AG08396 (cell line): ENCODE measurements at regions not wholly inside any gene's neighbourhood (a gene's known extent, or its start where the extent isn't known, plus 50 kb on each side); places are given as distances from the start of the nearest gene placed in this dataset.
"Not testable (repeated sequence)": the region's sequence is repeated elsewhere in the genome, so short reads cannot be mapped to it uniquely, and the experiment has no call there.

ENCODE experiments used
- DNase-seq: peaks from one replicate; pipeline ENCODE4 v3.0.0; 2012; ENCODE audit warnings: low spot score, mixed read lengths

DNA sequence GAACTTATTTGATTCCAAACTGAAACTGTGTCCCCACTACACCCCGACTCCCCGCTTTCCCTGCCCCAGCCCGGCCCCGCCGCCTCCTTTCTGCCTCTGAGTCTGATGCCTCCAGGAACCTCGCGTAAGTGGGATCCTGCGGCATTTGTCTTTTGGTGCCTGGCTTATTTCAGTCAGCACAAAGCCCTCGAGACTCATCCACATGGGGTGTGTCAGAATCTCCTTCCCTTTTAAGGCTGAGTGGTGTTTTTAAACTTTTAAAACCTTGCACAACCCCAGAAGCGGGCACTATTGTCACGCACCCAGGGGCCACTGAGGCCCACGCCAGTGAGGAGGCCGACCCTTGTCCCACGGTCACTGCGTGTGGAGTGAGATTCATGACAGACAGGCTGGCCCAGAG lies 206.9 kb downstream of the NPIPB11 start:
- DNase-seq: not testable (repeated sequence)

DNA sequence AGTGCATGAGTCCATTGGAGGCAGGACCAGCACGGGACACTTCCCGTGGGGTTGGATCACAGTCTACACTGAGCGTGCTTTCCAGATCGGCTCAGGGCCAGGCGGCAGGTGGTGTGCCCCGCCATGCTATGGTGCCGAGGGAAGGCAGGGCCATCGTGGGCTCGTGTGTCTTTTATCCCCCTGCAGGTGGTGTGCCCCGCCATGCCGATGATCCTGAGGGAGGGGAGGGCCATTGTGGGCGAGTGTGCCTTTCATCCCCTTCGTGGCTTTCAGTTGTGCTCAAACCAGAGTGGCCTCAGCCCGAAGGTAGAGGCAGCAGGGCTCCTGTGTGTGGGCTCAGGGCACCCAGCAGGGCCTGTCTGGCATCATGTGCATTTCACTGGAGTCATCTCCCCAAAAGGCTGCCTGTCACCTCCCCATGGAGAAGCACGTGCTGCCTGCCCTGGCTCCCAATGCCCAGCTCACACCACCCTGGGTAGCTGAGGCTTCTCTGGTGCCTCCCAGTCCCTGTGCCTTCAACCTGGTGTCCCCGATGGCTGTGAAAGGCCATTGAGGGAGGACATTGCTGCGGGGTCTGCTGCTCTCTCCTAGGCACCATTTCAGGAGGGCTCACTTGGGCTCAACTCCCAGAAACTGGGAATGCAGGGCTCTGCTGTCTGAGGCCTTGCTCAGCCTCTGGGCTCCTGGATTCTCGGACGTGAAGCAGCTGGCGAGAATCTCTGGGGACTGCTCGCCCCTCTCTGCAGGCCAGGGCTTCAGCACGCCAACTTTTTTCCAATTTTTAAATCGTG lies 207.6 kb downstream of the NPIPB11 start:
- DNase-seq: no peak

DNA sequence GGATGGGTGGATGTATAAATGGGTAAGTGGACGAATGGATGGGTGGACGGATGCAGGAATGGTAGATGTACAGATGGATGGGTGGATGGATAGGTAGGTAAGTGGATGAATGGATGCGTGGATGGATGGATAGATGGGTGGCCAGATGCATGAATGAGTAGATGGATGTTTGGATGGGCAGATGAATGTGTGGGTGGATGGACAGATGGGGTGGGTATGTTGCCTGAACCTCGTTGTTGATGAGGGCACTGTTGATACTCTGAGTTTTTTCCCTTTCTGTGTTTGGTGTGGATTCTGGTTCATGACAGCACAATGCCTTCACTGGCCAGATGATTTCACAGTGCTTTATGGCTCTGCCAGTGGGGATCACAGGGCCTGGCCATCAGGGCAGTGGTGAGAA lies 208.3 kb downstream of the NPIPB11 start:
- DNase-seq: no peak

DNA sequence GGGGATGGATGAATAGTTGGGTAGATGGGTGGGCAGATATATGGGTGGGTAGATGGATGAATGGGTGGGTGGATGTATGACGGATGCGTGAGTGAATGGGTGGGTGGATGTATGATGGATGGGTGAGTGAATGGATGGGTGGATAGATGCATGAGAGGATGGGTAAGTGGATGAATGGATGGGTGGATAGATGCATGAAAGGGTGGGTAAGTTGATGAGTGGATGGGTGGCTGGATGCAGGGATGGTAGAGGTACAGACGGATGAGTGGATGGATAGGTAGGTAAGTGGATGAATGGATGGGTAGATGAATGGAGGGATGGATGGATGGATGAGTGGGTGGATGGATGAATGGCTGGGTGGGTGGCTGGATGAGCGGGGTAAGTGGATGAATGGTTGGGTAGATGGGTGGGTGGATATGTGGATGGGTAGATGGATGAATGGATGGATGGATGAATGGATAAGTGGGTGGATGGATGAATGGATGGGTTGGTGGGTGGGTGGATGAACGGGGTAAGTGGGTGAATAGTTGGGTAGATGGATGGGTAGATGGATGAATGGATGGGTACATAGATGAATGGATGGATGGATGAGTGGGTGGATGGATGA lies 208.9 kb downstream of the NPIPB11 start:
- not testable (repeated sequence) for DNase-seq

DNA sequence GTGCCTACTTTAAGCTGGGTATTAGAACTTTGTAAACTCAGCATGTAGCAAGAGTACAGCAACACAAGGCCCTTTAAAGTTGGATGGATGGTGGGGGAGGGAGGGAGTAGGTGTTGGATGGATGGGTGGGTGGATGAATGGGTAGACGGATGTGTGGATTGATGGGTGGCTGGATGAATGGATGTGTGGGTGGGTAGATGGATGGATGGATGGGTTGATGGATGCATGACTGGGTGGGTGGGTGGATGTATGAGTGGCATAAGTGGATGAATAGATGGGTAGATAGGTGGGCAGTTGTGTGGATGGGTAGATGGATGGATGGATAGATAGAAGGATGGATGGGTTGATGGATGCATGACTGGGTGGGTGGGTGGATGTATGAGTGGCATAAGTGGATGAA lies 209.8 kb downstream of the NPIPB11 start:
- DNase-seq: not testable (repeated sequence)

DNA sequence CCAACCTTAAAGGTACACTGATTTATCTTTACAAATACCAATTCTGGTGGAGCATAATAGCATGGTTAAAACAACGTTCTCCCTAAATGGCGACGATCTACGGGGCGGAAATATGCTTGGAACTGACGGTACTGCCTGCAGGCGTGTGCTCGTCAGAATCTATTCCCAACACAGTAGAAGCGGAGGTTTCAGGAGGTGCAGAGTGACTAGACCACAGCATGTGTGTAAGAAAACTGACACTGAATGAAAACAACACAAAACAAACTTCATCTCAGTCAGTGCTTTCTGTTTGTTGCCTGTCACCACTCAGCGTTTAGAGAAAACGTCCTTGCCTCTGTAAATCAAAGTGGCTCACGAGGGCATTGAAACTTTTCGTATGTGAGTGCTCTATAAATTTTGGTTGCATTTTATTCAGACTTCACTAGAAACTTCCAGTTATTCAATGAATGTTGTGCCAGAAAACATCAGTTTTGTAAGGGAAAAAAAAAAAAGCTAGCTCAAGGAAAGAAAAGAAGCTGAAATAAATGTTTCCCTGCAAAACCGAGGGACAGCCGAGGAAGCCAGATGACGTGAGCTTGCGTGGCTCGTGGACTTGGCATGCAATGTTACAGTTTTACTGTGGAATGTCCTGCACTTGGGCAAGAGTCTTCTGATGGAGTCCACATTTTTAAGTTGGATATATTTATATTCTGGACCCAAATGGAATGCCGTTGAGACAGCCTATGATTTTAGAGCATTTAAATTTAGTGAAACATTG lies 210.4 kb downstream of the LAT start:
- DNase-seq: peak; percentile 55

DNA sequence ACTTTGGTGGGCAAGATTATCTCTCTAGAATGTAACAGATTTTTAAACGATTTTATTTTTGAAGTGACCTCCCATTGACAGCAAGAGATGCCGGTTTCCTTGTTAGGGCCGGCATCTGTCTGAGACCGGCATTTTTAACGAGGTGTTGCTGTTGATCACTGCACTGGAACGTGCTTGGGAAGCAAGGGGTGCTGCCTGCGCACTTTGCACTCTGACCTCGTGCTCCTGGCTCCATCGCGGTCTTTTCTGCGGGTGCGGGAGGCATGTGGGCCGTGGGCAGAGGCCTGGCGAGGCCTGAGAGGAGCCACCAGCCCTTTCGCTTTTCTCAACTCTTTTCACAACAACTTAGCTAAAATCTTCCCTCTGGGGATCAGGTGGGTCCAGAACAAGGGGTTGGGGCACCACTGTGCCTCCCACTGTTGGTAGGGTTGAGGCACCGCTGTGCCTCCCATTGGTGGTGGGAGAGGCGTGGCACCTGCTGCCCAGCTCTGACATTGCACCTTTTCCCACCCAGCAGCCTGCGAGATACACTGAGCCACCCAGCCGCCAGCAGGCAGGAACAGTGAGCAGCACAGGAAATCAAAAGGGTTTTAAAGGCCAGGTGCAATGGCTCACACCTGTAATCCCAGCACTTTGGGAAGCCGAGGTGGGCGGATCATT lies 209.5 kb downstream of the LAT start:
- not testable (repeated sequence) for DNase-seq

DNA sequence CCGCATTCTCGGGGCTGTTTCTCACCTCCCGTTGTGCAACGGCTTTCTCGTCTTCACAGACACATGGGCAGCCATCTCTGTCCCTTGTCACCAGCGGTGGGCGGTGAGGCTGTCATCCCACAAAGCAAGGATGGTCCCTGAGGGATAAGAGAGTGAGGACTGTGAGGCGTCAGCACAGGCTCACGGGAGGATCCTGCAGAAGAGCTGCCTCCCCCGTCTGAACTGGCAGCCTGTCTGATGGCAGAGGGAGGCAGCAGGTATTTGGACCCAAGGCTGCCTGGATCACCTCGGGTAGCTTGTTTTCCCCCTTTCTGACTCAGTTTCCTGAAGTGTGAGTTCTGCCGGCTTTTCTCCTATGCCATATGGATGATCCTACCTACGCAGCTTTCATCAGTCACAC lies 208.8 kb downstream of the LAT start:
- DNase-seq: not testable (repeated sequence)

DNA sequence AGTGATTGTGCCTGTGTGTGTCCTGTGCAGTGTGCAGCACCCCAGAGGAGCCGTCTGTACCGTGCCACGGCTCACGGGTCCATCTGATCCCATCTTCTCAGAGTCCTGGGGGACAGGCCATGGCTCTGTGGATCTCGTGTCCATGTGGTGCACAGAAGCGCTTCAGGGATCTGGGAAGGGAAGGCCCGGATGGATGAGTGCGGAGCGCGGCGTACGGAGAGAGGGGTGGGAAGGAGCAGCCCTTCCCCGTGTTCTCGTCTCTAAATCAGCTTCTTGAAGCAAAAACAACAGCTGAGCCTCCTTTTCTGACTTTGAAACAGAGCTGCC lies 208.4 kb downstream of the LAT start:
- not testable (repeated sequence) for DNase-seq

DNA sequence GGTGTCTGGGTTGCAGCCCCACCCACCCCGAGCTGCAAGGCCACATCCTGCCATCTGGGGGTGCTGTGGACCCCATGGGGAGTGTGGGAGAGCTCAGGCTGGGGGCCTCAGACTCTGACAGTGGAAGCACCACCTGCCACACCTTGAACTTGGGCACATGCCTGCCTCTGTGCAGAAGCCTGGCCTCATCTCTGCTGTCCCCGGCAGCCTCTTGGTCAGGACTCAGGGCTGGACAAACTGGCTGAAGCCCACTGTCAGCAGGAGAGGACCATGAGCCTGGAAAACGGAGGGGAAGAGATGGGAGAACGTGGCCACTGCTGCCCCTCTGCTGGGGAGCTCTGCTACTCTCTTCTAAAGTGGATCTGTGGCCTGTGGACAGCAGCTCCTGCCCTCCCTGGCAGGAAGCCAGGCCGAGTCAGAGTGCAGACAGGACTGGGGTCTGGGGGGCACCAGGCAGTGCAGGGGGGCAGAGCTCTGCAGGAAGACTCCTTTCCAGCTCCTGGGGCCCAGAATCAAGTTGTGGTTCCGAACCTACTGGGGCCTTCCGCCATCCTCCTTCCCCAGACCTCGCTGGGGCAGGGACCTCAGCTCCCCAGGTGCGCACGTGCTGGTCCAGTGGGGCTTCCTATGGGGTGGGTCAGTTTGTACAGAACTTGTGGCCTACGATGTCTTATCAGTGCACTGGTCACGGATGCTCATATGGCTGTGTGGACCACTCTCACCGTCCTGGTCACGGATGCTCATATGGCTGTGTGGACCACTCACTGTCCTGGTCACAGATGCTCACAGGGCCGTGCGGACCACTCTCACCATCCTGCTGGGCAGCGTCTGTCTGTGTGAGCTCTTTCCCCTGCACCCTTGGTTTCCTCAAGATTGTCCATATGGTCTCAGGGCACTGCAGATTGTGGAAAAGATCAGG lies 207.7 kb downstream of the LAT start:
- no peak for DNase-seq

DNA sequence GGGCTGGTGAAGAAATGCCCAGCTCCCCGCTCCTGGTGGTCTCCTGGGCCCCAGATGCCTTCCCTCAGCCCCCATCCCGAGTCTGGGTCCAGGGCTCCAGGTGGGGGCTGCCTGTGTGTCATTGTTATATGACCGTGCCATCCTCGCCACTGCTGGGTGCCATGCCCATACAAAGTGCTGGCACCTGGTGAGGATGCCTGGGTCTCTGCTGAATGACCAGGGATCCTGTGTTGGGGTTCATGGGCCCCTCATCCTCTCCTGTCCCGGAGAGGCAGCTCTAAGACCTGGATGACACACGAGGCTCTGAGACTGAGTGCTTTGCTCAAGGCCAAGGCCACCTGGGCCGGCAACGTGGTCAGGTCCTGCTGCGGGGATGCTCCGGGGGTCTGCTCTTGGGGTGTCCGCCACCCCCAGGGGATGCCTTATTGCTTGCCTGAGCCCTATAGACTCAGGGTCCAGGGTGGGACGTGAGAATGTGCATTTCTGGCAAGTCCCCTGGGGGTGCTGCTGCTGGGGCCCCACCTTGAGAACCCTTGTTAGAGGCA lies 206.9 kb downstream of the LAT start:
- not testable (repeated sequence) for DNase-seq

DNA sequence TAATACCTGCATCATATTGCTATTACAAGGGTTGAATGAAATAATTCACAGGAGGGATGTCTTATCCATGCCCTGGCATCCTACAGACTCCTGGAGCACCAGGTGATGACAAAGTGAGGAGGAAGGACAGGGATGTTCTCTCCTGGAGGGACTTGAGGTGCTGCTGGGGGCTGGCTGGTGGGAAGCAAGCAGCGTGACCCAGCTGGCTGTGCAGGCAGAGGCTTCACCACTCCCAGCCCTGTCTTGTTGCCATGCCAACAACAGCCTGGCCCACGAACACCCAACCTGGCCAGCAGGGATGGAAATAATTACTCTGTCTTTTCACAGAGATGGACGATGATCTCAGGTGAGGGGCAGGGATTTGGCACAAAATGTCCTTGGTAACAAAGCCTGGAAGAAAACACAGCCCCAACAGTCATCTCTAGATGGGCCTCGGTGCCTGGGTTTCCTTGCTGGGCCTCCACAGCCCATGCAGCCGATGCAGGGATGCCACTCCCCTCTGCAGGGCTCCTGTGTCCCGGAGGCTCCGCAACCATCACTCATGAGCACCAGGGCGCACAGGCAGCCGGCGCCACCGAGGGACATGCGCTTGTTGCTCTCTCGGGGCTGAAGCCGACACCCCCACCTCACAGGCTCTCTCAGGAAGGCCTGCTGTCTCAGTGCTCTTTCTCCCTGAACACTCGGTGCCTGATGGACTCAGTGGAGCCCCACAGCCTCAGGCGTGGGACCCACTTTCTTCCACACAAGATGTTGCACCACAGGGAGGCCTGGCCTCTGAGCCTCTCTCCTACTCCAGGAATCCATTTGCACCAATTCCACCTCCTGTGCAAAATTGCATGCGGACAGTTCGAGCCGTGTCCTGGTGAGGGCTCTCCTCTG lies 205.9 kb downstream of the LAT start:
- DNase-seq: not testable (repeated sequence)

DNA sequence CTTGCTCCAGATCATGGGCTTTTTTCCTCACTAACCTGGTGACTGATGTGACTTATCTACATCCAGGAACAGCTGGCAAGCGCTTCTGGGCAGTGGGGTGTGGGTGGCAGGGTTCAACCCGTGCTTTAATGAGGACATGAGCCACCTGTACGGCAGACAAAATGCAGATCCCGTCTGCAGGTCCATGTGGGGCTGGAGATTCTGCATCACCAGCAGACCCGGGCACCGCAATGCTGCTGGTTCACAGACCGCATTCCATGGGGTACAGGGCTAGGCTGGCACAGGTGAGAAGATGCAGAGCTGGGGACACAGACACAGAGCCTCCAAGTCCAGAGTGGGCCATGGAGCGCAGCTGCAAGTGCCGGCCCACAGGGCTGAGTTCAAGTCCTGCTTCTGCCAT lies 204.0 kb downstream of the LAT start:
- DNase-seq: not testable (repeated sequence)

DNA sequence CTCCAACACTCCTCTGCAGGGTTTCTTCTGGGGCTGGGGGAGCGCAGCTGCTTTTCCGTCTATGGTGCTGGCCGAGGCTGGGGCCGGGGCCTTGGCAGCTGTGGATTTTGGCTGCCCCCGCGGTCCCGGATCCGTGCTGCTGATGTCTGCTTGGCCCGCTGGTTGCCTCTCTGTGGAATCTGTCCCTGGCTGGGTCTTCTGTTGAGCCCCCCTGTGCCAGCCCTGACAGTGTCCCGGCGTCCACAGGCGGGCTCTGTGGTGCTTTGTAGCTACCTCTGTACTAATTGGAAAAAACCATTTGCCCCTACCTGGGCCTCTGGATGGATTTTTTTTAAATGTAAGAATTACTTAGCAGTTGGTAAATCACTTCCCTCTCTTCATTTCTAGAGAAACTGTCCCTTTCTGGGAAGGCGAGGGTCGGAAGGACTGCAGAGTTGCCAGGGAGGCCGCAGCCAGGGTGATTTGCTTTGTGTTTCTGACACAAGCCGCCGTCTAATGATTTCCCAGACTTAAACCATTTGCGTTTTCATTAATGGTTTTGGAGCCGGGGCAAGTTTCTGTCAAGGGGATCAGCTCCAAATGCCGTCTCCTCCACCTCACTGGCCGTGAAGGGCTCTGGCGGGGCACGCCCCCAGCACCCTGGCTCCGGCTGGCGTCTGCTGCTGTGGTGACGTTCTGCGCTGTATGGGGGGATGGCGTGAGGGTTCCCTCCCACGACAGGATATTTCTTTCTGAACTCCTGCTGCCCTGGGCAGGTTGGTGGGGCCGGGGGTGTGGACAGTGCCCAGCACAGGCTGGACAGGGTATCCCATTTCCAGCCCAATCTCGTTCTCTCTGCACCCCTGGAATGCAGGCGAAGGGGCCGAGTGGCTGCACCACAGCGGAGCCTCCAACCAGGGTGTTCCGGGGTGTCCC lies 201.7 kb downstream of the LAT start:
- not testable (repeated sequence) for DNase-seq

DNA sequence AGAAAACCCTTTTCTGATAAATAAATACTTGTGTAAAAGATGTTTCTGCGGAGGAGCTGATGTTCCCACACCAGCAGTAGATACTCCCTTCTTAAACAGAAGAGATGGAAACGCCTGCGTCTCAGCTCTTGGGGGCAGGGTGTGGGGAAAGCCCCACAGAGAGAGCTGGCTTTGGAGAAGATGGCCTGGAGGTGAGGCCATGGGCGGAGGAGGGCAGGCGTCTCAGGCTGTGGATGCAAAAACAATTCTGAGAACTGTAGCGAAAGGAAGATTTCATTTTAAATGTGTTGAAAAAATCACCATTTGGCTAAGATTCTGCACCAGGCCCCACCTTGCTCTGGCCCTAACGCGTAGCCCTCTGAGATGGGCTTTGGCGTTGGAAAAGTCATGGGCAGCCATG lies 201.0 kb downstream of the LAT start:
- not testable (repeated sequence) for DNase-seq

DNA sequence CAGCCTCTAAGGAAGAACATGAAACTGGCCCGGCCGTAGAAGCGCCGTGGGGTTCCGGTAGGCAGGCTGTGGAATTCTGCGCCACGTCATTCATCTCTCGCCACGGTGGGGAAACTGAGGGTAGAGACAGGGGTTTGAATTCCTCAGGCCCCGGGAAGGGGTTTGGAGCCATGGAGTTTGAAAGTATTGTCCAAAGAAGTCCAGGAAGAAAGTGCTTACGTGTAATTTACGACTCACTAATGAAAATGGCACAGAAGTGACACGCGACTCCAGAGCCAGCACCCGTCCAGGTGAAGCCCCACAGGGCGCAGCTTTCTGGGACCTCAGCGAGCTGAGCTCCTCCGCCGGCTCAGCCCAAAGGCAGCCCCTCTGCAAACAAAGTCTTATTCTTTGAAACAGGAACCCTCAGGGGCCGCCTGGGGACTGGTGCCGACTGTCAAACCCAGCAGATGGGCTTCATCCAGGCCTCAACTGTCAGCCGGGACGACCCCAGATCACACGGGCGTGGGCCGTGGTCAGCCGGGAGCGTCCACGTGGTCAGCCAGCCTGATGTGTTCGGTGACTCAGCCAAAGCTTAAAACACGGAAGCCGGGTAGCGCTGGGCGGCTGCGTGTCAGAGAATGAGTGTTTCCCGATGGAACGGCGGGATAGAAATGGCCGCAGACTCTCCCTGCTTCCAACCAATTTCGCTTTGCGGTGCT lies 200.0 kb downstream of the LAT start:
- DNase-seq: peak; percentile 83

DNA sequence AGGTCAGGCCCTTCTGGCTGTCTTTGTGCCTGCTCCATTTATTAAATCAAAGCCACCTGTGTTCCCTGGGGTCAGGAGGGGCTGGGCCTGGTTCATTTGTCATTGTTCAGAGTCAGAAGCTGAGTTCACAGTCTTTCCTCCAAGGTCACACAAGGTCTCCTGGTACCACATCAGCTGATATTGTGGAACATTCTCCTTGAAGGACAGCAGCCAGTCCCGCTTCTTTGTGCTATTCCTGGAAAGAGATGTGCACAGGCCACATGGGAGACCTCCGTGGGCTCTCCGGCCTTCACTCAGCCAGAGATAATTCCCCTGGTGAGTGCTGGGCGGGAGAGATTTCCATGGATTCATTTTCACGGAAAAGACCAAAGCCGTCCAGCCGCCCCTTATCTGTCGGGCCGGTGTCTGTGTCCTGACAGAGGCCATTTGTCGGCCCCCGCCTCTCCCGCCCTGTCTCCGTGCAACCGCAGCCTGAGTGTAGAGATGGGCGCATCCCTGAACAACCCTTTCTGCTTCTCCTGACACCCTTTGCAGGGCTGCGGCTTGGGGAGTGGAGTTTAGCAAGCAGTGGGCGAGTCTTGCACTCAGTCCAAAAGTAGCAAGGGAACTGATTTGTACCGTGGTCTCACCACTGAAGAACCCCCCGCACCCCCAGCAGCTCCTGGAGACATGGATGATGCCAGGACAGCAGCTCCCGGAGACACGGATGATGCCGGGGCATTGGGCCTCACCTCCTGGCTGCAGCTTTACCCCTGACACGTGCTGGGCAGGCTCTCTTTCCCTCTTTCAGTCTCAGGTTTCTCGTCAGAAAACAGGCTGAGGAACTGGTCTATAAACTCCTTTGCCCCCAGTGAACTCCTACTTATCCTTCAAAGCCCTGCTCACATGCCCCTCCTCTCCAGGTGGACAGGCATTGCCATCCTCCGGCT lies 198.4 kb downstream of the LAT start:
- not testable (repeated sequence) for DNase-seq
